IMR-90 (cell line): ENCODE measurements at regions not wholly inside any gene's neighbourhood (a gene's known extent, or its start where the extent isn't known, plus 50 kb on each side); places are given as distances from the start of the nearest gene placed in this dataset.

Experiments used
- ATAC-seq: fragments of 200-7000 bp; cut with Tn5 transposase; 2 replicates; pipeline ENCODE4 v1.9.1; 2020; ENCODE audit warnings: low read depth, mild to moderate bottlenecking, moderate library complexity
- BruUV-seq: library from RNA; stranded (reverse); fragments of 400-500 nt; replicated peaks from 2 replicates; lab custom pipeline; 2021; lab: Mats Ljungman, UMichigan
- CTCF ChIA-PET: fragments of 300-600 bp; formaldehyde crosslinking; extraction: SDS; loops from one replicate; lab custom pipeline; 2021; ENCODE audit warnings: antibody characterized with exemption; lab: Yijun Ruan, JAX
- POLR2A ChIA-PET: fragments of 300-600 bp; sonication (Branson Sonifier 250); formaldehyde crosslinking; loops from one replicate; lab custom pipeline; 2022; ENCODE audit warnings: antibody characterized with exemption; ENCODE audit not compliant: unreplicated experiment; lab: Charles Lee
- DNase-seq: peaks from one replicate; pipeline ENCODE4 v3.0.0; 2013
- H2AFZ ChIP-seq: replicated peaks from 2 replicates; pipeline ENCODE3; 2013; ENCODE audit warnings: low read length, mild to moderate bottlenecking; ENCODE audit not compliant: poor library complexity
- H2AK5ac ChIP-seq: 2 replicates; pipeline ENCODE4 v1.6.1; 2013; ENCODE audit warnings: low read depth, low read length, inconsistent platforms
- H2AK9ac ChIP-seq: replicated peaks from 2 replicates; pipeline ENCODE3; 2013; ENCODE audit warnings: mild to moderate bottlenecking, low read depth, low read length, moderate library complexity; ENCODE audit not compliant: poor library complexity
- H2BK120ac ChIP-seq: 2 replicates; pipeline ENCODE4 v1.6.1; 2013; ENCODE audit warnings: low read depth, low read length, inconsistent platforms
- H2BK15ac ChIP-seq: 3 replicates; pipeline ENCODE4 v1.6.1; 2013; ENCODE audit warnings: low read depth, low read length, inconsistent platforms
- H2BK20ac ChIP-seq: 2 replicates; pipeline ENCODE4 v1.6.1; 2013; ENCODE audit warnings: low read depth, mild to moderate bottlenecking, inconsistent platforms, low read length, moderate library complexity
- H2BK5ac ChIP-seq: 2 replicates; pipeline ENCODE4 v1.6.1; 2013; ENCODE audit warnings: mild to moderate bottlenecking, low read depth, low read length, inconsistent platforms; ENCODE audit not compliant: poor library complexity, severe bottlenecking
- H3K14ac ChIP-seq: replicated peaks from 2 replicates; pipeline ENCODE4 v1.6.1; 2013; ENCODE audit warnings: low read depth, low read length, inconsistent platforms
- H3K18ac ChIP-seq: 2 replicates; pipeline ENCODE4 v1.6.1; 2013; ENCODE audit warnings: low read depth, low read length, control low read depth
- H3K23ac ChIP-seq: 2 replicates; pipeline ENCODE4 v1.6.1; 2013; ENCODE audit warnings: low read depth, low read length, inconsistent platforms
- H3K27ac ChIP-seq: 2 replicates; pipeline ENCODE4 v1.5.1; 2013; ENCODE audit warnings: mild to moderate bottlenecking, control low read depth, low read length; ENCODE audit not compliant: insufficient read depth
- H3K27me3 ChIP-seq: 2 replicates; pipeline ENCODE4 v1.6.1; 2013; ENCODE audit warnings: low read length; ENCODE audit not compliant: control insufficient read depth, insufficient read depth
- H3K36me3 ChIP-seq: 2 replicates; pipeline ENCODE4 v1.6.1; 2013; ENCODE audit warnings: low read length, mixed read lengths; ENCODE audit not compliant: control insufficient read depth, insufficient read depth
- H3K4ac ChIP-seq: 2 replicates; pipeline ENCODE4 v1.6.1; 2013; ENCODE audit warnings: low read depth, low read length, inconsistent platforms
- H3K4me1 ChIP-seq: 2 replicates; pipeline ENCODE4 v1.6.1; 2013; ENCODE audit warnings: low read length, mixed read lengths; ENCODE audit not compliant: control insufficient read depth, insufficient read depth
- H3K4me2 ChIP-seq: 2 replicates; pipeline ENCODE4 v1.6.1; 2013; ENCODE audit warnings: low read depth, mild to moderate bottlenecking, control low read depth, low read length, moderate library complexity
- H3K4me3 ChIP-seq: 2 replicates; pipeline ENCODE4 v1.5.1; 2013; ENCODE audit warnings: low read depth, mild to moderate bottlenecking, control low read depth, low read length, moderate library complexity; ENCODE audit not compliant: insufficient read depth
- H3K56ac ChIP-seq: 2 replicates; pipeline ENCODE4 v1.6.1; 2013; ENCODE audit warnings: low read length, inconsistent platforms; ENCODE audit not compliant: insufficient read depth; ENCODE audit errors: extremely low read depth
- H3K79me1 ChIP-seq, 2 experiments: 2 replicates each; pipeline ENCODE4 v1.6.1; 2013; ENCODE audit warnings: low read length in 2 of 2, inconsistent platforms in 1 of 2, low read depth in 1 of 2
- H3K9ac ChIP-seq: 2 replicates; pipeline ENCODE4 v1.6.1; 2013; ENCODE audit warnings: low read depth, low read length, control low read depth
- H3K9me1 ChIP-seq: 2 replicates; pipeline ENCODE4 v1.6.1; 2013; ENCODE audit warnings: low read length, inconsistent platforms; ENCODE audit not compliant: insufficient read depth
- H3K9me3 ChIP-seq: 2 replicates; pipeline ENCODE4 v1.6.1; 2013; ENCODE audit warnings: low read length; ENCODE audit not compliant: control insufficient read depth, insufficient read depth
- H4K20me1 ChIP-seq: 2 replicates; pipeline ENCODE4 v1.6.1; 2013; ENCODE audit warnings: low read length, inconsistent platforms; ENCODE audit not compliant: insufficient read depth
- H4K5ac ChIP-seq: 2 replicates; pipeline ENCODE4 v1.6.1; 2013; ENCODE audit warnings: mild to moderate bottlenecking, low read depth, low read length, control low read depth
- H4K8ac ChIP-seq, 2 experiments: 2 replicates each; pipeline ENCODE4 v1.6.1; 2013; ENCODE audit warnings: low read depth in 2 of 2, low read length in 2 of 2, control low read depth in 1 of 2, inconsistent platforms in 1 of 2
- H4K91ac ChIP-seq: 2 replicates; pipeline ENCODE4 v1.6.1; 2013; ENCODE audit warnings: low read depth, low read length, inconsistent platforms; ENCODE audit not compliant: insufficient read depth
- BHLHE40 ChIP-seq: fragments of 150-350 bp; IDR thresholded peaks from 2 replicates; pipeline ENCODE4 v1.6.1; 2016; ENCODE audit warnings: mild to moderate bottlenecking, low read depth, low read length
- CEBPB ChIP-seq: IDR thresholded peaks from 2 replicates; pipeline ENCODE4 v1.6.1; 2012; ENCODE audit warnings: low read depth, low read length, improper control_type of control experiment
- CHD1 ChIP-seq: IDR thresholded peaks from 2 replicates; pipeline ENCODE4 v1.6.1; 2012; ENCODE audit warnings: low read depth, low read length, improper control_type of control experiment
- FOS ChIP-seq: fragments of 150-350 bp; IDR thresholded peaks from 2 replicates; pipeline ENCODE4 v1.6.1; 2016; ENCODE audit warnings: low read depth, low read length
- MAFK ChIP-seq: IDR thresholded peaks from 2 replicates; pipeline ENCODE4 v1.6.1; 2012; ENCODE audit warnings: low read depth, low read length, improper control_type of control experiment
- MAZ ChIP-seq: IDR thresholded peaks from 2 replicates; pipeline ENCODE4 v1.6.1; 2012; ENCODE audit warnings: low read depth, mild to moderate bottlenecking, low read length, improper control_type of control experiment, moderate library complexity, borderline replicate concordance
- MXI1 ChIP-seq: IDR thresholded peaks from 2 replicates; pipeline ENCODE4 v1.6.1; 2012; ENCODE audit warnings: low read depth, mild to moderate bottlenecking, low read length, moderate library complexity, borderline replicate concordance
- NFE2L2 ChIP-seq: fragments of 150-350 bp; IDR thresholded peaks from 2 replicates; pipeline ENCODE4 v1.6.1; 2016; ENCODE audit warnings: low read depth, mild to moderate bottlenecking, low read length
- POLR2A ChIP-seq: IDR thresholded peaks from 2 replicates; pipeline ENCODE4 v1.6.1; 2012; ENCODE audit warnings: mild to moderate bottlenecking, low read depth, low read length
- RAD21 ChIP-seq: IDR thresholded peaks from 2 replicates; pipeline ENCODE4 v1.6.1; 2012; ENCODE audit warnings: low read length, improper control_type of control experiment
- RCOR1 ChIP-seq: IDR thresholded peaks from 2 replicates; pipeline ENCODE4 v1.6.1; 2012; ENCODE audit warnings: mild to moderate bottlenecking, low read length, improper control_type of control experiment; ENCODE audit not compliant: insufficient replicate concordance
- RFX5 ChIP-seq: IDR thresholded peaks from 2 replicates; pipeline ENCODE4 v1.8.0; 2012; ENCODE audit warnings: low read depth, mild to moderate bottlenecking, low read length, moderate library complexity
- SMC3 ChIP-seq: fragments of 150-350 bp; IDR thresholded peaks from 2 replicates; pipeline ENCODE4 v1.6.1; 2016; ENCODE audit warnings: low read depth, mild to moderate bottlenecking, antibody characterized with exemption, low read length, moderate library complexity
- WGBS, 2 experiments: methylation state at CpG; one replicate each; pipeline versions ENCODE4 v1.1.5 to v1.1.7; 2013; ENCODE audit warnings: missing lambda C conversion rate in 2 of 2; ENCODE audit not compliant: insufficient read length in 1 of 2; ENCODE audit errors: extremely low coverage in 2 of 2; 5-methylcytosine and 5-hydroxymethylcytosine counted together
- dilution Hi-C: fragments of 300-500 bp; cut with HindIII; formaldehyde crosslinking; loops from one replicate; pipeline ENCODE4 v1.14.3; 2018; ENCODE audit warnings: low sequenced_read_pairs; ENCODE audit not compliant: unreplicated experiment
- in situ Hi-C: fragments of 300-500 bp; cut with MboI; formaldehyde crosslinking; loops from 3 replicates; pipeline ENCODE4 v1.14.3; 2019; ENCODE audit warnings: low sequenced_read_pairs, inconsistent platforms, mixed read lengths
- intact Hi-C: fragments of 100-400 bp; cut with micrococcal nuclease; formaldehyde crosslinking; loops from 2 replicates; pipeline ENCODE4 v1.10.0; 2022
- TF ChIP-seq, protein P1 (sequence below): fragments of 150-350 bp; IDR thresholded peaks from 2 replicates; pipeline ENCODE4 v1.6.1; 2016; ENCODE audit warnings: low read depth, mild to moderate bottlenecking, low read length, moderate library complexity, borderline replicate concordance
- TF ChIP-seq, protein P2 (sequence below): conservative IDR thresholded peaks from 2 replicates; pipeline ENCODE4 v1.5.1; 2012; ENCODE audit warnings: mild to moderate bottlenecking, low read depth, low read length, improper control_type of control experiment
- TF ChIP-seq, protein P3 (sequence below): fragments of 150-350 bp; IDR thresholded peaks from 2 replicates; pipeline ENCODE4 v1.6.1; 2017; ENCODE audit warnings: mild to moderate bottlenecking, antibody characterized with exemption, low read length, low read depth

DNA sequence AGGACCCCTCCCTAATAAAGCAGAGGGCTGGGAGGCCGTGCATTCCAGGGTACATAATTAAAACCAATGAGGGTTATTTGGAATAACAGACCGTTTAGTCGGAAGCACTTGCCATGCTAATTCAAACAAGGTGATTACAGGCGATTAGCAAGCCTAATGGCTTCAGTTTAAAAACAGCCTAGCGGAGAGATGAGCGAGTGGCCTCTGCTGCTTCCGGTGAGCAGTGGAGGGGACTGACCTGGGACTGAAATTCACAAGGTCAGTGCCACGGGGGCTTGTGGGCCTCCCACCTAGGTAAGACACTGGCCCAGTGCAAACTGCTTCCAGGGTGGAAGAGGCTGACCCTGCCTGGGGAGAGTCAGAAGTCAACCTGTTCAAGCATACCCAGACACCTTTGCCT lies 56.8 kb upstream of the ALX4 start:
- intact Hi-C loops: no loop called here
- no peaks in the 10 kb centered on the region for H3K4me1 ChIP-seq
- DNase-seq (no peak), ATAC-seq (no peak)
- H2BK5ac ChIP-seq: no peak overlapping the region
- no peak overlapping the region for H2AK5ac ChIP-seq
- H2BK15ac ChIP-seq: no peak overlapping the region
- in situ Hi-C loops: no loop called here
- no peak overlapping the region for H3K18ac ChIP-seq
- H3K14ac ChIP-seq: no peak overlapping the region
- H2BK20ac ChIP-seq: no peak overlapping the region
- H3K27ac ChIP-seq: no peak overlapping the region
- BruUV-seq: no TSS peak
- H4K91ac ChIP-seq: no peak overlapping the region
- no peak overlapping the region for H3K9ac ChIP-seq
- dilution Hi-C loops: no loop called here
- peaks cover 30% of the 10 kb centered on the region for H3K27me3 ChIP-seq
- ChIA-PET CTCF (no interaction called here), POLR2A (no interaction called here)
- TF ChIP-seq, protein P1, sequence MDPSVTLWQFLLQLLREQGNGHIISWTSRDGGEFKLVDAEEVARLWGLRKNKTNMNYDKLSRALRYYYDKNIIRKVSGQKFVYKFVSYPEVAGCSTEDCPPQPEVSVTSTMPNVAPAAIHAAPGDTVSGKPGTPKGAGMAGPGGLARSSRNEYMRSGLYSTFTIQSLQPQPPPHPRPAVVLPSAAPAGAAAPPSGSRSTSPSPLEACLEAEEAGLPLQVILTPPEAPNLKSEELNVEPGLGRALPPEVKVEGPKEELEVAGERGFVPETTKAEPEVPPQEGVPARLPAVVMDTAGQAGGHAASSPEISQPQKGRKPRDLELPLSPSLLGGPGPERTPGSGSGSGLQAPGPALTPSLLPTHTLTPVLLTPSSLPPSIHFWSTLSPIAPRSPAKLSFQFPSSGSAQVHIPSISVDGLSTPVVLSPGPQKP: no peak
- TF ChIP-seq FOS (no peak), CHD1 (no peak), RCOR1 (no peak), MAZ (no peak), RAD21 (no peak), SMC3 (no peak), POLR2A (no peak), MAFK (no peak), CEBPB (no peak), MXI1 (no peak), NFE2L2 (no peak), BHLHE40 (no peak), RFX5 (no peak)
- TF ChIP-seq, protein P2, sequence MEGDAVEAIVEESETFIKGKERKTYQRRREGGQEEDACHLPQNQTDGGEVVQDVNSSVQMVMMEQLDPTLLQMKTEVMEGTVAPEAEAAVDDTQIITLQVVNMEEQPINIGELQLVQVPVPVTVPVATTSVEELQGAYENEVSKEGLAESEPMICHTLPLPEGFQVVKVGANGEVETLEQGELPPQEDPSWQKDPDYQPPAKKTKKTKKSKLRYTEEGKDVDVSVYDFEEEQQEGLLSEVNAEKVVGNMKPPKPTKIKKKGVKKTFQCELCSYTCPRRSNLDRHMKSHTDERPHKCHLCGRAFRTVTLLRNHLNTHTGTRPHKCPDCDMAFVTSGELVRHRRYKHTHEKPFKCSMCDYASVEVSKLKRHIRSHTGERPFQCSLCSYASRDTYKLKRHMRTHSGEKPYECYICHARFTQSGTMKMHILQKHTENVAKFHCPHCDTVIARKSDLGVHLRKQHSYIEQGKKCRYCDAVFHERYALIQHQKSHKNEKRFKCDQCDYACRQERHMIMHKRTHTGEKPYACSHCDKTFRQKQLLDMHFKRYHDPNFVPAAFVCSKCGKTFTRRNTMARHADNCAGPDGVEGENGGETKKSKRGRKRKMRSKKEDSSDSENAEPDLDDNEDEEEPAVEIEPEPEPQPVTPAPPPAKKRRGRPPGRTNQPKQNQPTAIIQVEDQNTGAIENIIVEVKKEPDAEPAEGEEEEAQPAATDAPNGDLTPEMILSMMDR: no peak
- TF ChIP-seq, protein P3, sequence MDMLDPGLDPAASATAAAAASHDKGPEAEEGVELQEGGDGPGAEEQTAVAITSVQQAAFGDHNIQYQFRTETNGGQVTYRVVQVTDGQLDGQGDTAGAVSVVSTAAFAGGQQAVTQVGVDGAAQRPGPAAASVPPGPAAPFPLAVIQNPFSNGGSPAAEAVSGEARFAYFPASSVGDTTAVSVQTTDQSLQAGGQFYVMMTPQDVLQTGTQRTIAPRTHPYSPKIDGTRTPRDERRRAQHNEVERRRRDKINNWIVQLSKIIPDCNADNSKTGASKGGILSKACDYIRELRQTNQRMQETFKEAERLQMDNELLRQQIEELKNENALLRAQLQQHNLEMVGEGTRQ: no peak
- no peaks in the 10 kb centered on the region for H3K9me1 ChIP-seq
- no peak overlapping the region for H4K5ac ChIP-seq
- no peaks in the 10 kb centered on the region; the same call in 1 of the 2 replicates for H3K9me3 ChIP-seq
- no peaks in the 10 kb centered on the region for H3K79me1 ChIP-seq
- no peaks in the 10 kb centered on the region for H3K36me3 ChIP-seq
- no peak overlapping the region for H2AFZ ChIP-seq
- WGBS, 2 experiments: 50% methylated on average over 2 of the region's 8 CpGs; no CpG with 5 or more reads in 1 of the 2 experiments
- no peak overlapping the region for H3K4ac ChIP-seq
- H3K4me2 ChIP-seq: no peak overlapping the region
- no peaks in the 10 kb centered on the region for H4K20me1 ChIP-seq
- no peak overlapping the region for H2AK9ac ChIP-seq
- no peak overlapping the region for H3K56ac ChIP-seq
- no peak overlapping the region for H3K23ac ChIP-seq
- H4K8ac ChIP-seq: no peak overlapping the region
- no peak overlapping the region for H3K4me3 ChIP-seq
- no peak overlapping the region for H2BK120ac ChIP-seq
